NCI-H446 (cell line): ENCODE measurements at regions not wholly inside any gene's neighbourhood (a gene's known extent, or its start where the extent isn't known, plus 50 kb on each side); places are given as distances from the start of the nearest gene placed in this dataset.
"Not testable (repeated sequence)": the region's sequence is repeated elsewhere in the genome, so short reads cannot be mapped to it uniquely, and the experiment has no call there.

Experiments
- DNase-seq, 2 experiments: peaks; one replicate each; lab custom pipeline; 2025; lab: John Stamatoyannopoulos, UW

- DNase-seq, result no peak
These were observed 531.2 kb upstream of the MGAT4C start for GRCh38 chr12:86787419-86787818.

- peak; percentile 85 to 91 for DNase-seq
These were observed 521.1 kb upstream of the MGAT4C start for GRCh38 chr12:86777325-86777724.

- DNase-seq, result no peak
These were observed 518.7 kb upstream of the MGAT4C start for GRCh38 chr12:86774841-86775388.

DNA sequence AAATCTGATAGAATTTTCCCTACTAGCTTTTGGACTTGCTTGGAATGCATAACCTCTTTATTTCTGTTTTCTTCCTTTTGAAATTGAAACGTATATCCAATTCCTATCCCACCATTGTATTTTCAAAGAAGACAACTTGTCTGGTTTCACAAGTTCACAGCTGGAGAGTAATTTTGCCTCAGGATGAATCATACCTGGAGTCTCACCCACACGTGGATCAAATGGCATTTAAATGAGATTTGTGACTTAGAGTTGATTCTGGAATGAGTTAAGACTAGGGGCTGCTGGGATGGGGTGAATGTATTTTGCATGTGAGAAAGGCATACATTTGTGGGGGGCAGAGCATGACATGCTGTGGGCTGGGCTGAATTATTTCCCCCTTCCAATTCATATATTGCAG is 516.5 kb upstream of the MGAT4C start:
- no peak for DNase-seq

- DNase-seq, result no peak
These were observed 514.7 kb upstream of the MGAT4C start for GRCh38 chr12:86770871-86771270.

DNA sequence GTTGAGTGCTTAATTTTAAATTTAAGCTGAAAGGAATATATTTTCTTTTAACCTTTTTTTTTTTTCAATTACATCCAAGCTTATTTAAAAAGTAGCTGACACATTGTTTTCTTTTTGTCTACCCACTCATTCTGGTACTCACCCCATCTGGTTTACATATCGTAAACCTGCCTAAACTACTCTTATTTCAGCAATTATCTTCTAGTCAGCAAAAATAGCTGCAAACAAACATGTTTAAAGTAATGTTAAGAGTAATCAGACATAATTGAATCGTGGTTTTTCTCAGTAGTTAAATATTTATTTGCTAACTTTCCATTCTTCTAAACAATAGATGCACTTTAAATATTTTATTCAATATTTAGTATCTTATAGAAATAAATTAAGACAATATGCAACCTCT is 492.7 kb upstream of the MGAT4C start:
- DNase-seq, result no peak

- no peak for DNase-seq
These were observed 488.5 kb upstream of the MGAT4C start for GRCh38 chr12:86744547-86745212.

GRCh38 chr12:86743875-86744536 is 487.8 kb upstream of the MGAT4C start:
- no peak for DNase-seq

GRCh38 chr12:86741531-86741930 is 485.3 kb upstream of the MGAT4C start:
- no peak for DNase-seq

GRCh38 chr12:86735851-86736250 is 479.7 kb upstream of the MGAT4C start:
- no peak for DNase-seq

GRCh38 chr12:86735072-86735471 is 478.9 kb upstream of the MGAT4C start:
- no peak for DNase-seq

- no peak for DNase-seq
These were observed 474.0 kb upstream of the MGAT4C start for GRCh38 chr12:86730233-86730632.

DNA sequence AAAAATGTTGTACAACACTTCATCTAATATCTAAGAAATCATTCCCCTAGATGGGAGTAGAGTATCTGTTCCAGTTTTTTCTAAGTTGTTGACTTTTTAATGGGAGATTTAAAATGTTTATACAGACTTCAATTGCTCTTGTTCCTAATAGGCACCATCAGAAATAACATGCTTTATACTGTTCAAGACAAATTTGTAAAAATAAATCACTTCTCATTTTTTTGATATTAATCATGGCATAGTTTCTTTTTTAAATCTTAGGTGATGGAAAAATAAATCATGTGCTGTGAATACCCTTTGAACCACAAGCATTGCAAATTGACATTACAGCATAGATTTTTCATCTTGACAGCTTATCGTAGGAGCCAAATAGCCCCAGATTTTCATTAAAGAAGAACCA is 473.5 kb upstream of the MGAT4C start:
- no peak for DNase-seq

- peak; percentile 8 to 65 for DNase-seq
These were observed 471.0 kb upstream of the MGAT4C start for GRCh38 chr12:86727160-86727559.

DNA sequence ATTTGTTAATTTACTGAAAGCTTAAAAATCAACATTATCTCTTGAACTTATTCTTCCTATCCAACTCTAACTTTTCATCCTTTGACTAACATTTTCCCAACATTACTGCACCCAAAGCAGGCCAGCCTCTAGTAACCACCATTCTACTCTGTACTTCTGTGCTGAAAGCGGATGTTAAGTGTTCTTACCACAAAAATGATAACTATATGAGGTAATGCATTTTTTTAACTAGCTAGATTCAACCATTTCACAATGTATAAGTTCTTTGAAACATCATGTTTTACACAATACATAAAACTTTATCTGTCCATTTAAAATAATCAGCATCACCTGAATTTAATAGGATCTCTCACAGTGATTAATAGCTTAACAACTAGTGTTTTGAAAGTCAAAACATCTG is 468.5 kb upstream of the MGAT4C start:
- no peak for DNase-seq

DNA sequence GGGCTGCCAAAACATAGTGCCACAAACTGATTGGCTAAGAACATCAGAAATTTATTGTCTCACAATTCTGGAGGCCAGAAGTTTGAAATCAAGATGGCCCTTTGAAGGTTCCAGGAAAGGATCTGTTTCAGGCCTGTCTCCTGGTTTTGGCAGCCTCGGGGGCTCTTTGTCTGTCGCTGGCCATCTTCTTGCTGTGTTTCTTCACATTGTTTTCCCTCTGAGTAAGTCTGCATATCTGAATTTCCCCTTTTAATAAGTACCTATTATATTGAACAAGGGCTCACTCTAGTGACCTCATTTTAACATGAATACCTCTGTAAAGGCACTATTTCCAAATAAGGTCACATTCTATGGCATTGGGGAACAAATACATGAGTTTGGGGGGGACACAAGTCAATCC is 467.1 kb upstream of the MGAT4C start:
- no peak for DNase-seq

DNA sequence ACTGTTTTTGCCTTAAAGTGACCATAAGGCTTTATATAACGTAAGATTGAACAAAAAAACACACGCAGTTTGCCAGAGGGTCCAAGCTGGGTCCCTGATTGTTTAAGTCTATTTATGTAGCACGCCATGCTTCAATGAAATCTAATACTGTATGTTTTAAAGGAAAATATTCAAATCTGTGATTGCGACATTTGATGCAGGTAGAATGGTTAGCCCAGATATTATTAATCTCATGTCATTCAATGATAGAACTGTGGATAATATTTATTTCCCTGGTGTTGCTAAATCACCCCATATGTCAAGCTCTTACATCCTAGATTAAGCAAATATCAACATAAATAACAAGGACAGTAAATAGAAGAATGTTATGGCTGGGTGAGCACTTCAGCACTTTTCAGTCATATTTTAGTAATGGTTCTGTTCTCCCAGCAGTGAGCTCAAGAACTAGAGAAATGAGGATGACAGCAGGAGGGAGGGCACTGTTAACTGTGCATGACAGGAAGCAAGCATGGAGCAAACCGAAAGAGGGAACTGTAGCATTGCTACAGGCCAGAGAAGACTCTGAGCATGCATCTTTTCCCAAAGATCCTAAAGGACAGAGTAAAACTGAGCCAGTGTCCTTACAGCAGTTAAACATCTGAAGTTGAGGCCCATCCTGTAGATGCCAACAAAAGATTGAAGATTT is 465.7 kb upstream of the MGAT4C start:
- no peak for DNase-seq

DNA sequence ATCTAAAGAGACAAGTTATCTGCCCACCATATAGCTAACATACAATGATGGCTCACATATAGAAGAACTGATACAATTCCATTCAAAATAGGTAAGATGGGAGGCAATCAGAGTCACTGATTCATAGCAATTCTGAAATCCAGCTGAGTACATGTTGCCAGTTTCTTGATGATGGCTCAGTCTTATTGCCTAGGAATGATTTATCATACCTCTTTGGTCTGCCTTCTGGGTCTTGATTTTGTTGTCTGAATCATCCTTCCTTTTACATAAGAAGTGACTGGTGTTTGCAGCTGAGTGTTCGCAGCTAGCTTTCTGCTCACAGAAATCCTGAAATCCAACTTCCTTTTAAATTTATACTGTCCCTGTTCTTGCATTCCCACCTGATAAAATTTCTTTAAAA is 463.2 kb upstream of the MGAT4C start:
- DNase-seq, result no peak

DNA sequence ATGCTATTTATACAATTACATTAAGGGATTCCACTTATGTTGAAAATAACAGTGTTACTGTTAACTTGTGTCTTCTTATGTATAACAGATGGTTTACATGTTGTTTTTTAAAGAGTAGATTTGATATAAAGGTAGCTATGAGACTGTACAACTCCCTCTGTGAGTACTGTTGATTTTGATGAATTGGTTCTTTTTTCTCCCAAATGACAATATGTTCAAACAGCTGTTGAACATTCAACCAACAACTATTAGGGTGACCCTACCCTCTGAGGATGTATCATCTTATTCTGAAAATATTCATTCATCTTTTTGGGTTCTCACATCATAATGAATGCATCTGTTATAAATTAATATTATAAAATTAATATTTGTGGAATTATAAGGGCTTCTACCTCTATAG is 456.9 kb upstream of the MGAT4C start:
- no peak for DNase-seq

GRCh38 chr12:86712425-86712843 is 456.2 kb upstream of the MGAT4C start:
- peak in 1 of 2 experiments; percentile 10 for DNase-seq

GRCh38 chr12:86711731-86712130 is 455.5 kb upstream of the MGAT4C start:
- DNase-seq, result no peak

- DNase-seq, result no peak
These were observed 453.9 kb upstream of the MGAT4C start for GRCh38 chr12:86710109-86710508.

DNA sequence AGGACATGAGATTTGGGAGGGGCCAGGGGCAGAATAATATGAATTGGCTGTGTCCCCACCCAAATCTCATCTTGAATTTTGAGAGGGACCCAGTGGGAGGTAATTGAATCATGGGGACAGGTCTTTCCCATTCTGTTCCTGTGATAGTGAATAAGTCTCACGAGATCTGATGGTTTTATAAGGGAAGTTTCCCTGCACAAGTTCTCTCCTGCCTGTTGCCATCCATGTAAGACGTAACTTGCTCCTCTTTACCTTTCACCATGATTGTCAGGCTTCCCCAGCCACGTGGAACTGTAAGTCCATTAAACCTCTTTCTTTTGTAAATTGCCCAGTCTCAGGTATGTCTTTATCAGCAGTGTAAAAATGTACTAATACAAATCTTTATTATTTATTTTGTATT is 452.8 kb upstream of the MGAT4C start:
- not testable (repeated sequence) for DNase-seq
